ENCODE measurements at regions not wholly inside any gene's neighbourhood (a gene's known extent, or its start where the extent isn't known, plus 50 kb on each side); places are given as distances from the start of the nearest gene placed in this dataset.

DNA sequence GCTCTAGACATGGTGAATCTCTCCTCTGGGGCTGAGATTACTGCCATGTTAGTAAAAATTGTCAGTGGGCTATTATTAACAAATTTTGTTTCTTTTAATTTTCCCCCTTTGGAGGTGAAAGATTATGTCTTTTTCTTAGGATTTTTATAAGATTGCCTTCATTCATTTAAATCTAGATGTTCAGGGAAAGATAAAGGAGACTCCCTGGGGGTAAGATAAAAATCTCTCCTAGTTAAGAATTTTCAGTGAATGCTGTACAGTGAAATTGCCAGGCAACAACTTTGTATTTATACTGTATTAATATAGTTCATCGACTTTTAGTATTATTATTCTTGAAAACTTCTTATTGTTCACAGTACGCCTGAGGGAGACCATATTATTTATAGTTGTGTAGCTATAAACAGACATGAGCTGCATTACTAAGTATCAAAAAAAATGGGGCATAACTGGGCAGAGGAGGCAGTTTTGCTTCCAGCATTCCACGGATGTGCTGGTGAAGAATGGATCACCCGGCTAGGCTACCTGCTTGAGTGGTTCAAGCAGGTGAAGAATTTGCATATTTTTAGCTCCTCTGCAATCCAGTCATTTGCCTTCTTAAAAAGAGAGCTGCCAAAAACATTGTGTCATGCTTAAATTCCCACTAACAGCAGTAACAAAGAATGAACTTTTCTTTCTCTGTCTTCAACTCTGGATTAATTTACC is 552.1 kb downstream of the DNAJB9 start:
- Histone ChIP-seq H3K9me3 (ENCODE audit: control insufficient read depth, insufficient read depth, low read length) (no peaks in the 10 kb centered on the region), H3K27ac (ENCODE audit: low read length) (no peak overlapping the region), H3K4me1 (ENCODE audit: control insufficient read depth, insufficient read depth, low read length) (no peaks in the 10 kb centered on the region), H3K4me3 (ENCODE audit: low read length) (no peak overlapping the region), H3K36me3 (ENCODE audit: control insufficient read depth, insufficient read depth, low read length) (no peaks in the 10 kb centered on the region), H3K27me3 (ENCODE audit: control insufficient read depth, insufficient read depth, low read length) (no peaks in the 10 kb centered on the region)
- DNase-seq (ENCODE audit: low read depth, low spot score) = no peak
- WGBS (ENCODE audit: insufficient coverage, insufficient read length) = no CpG with 5 or more reads among the region's 4 CpGs

DNA sequence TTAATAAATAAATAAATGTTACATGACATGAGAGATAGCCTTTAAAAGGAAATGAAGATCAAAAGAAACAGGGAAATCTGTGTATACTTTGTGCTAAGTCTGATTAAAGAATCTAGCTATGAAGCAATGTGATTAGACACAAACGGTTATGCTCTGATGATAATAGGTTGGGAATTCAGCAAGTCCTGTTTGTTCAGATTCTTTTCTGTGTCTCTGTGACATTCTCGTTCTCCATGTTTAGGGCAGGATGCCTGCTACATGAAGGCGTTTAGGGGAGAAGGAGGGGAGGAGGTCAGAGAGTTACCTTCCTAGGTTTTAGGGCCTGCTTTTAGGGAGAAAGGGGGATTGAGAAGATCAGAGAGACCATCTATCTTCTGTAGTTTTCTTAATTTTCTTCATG is 555.3 kb downstream of the DNAJB9 start:
- Histone ChIP-seq H3K4me1 (ENCODE audit: control insufficient read depth, insufficient read depth, low read length) (no peaks in the 10 kb centered on the region), H3K4me3 (ENCODE audit: low read length) (no peak overlapping the region), H3K27me3 (ENCODE audit: control insufficient read depth, insufficient read depth, low read length) (no peaks in the 10 kb centered on the region), H3K27ac (ENCODE audit: low read length) (no peak overlapping the region), H3K36me3 (ENCODE audit: control insufficient read depth, insufficient read depth, low read length) (no peaks in the 10 kb centered on the region), H3K9me3 (ENCODE audit: control insufficient read depth, insufficient read depth, low read length) (no peaks in the 10 kb centered on the region)
- DNase-seq (ENCODE audit: low read depth, low spot score) = no peak
- no CpG with 5 or more reads among the region's 3 CpGs for whole genome bisulfite sequencing (ENCODE audit: insufficient coverage, insufficient read length)

DNA sequence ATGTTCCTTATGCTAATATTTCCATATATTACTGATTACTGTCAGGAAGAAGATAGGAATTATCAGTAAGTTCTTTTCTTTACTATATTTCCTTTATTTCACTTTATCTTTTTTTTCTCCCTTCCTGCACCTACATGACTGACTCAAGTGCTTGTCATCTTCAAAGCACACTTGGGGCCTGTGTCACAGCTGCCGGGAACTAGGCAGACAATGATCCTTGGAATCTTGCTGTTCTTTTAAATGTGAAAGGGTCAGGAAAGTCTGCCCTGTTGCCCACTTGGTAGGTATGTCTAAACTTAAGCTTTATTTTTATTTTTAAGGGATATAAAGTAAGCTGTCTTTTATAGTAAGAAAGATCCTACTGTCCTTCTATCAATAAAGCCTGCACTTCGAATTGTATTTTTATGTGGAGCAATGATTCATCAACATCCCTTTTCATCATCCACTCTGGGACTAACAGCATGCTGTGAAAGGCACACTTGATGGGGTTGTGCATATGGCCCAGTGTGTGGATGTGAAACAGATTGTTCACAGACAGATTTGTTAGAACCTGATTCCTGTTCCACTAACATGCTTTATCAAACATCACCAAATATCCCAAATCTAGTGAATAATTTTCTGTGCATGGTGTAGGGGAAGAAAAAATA is 556.9 kb downstream of the DNAJB9 start:
- no peak overlapping the region for H3K4me3 ChIP-seq (ENCODE audit: low read length)
- no peaks in the 10 kb centered on the region for H3K9me3 ChIP-seq (ENCODE audit: control insufficient read depth, insufficient read depth, low read length)
- no peak for DNase-seq (ENCODE audit: low read depth, low spot score)
- H3K4me1 ChIP-seq (ENCODE audit: control insufficient read depth, insufficient read depth, low read length) = no peaks in the 10 kb centered on the region
- no peaks in the 10 kb centered on the region for H3K27me3 ChIP-seq (ENCODE audit: control insufficient read depth, insufficient read depth, low read length)
- no peak overlapping the region for H3K27ac ChIP-seq (ENCODE audit: low read length)
- no peaks in the 10 kb centered on the region for H3K36me3 ChIP-seq (ENCODE audit: control insufficient read depth, insufficient read depth, low read length)
- no CpG with 5 or more reads among the region's 2 CpGs for WGBS (ENCODE audit: insufficient coverage, insufficient read length)

DNA sequence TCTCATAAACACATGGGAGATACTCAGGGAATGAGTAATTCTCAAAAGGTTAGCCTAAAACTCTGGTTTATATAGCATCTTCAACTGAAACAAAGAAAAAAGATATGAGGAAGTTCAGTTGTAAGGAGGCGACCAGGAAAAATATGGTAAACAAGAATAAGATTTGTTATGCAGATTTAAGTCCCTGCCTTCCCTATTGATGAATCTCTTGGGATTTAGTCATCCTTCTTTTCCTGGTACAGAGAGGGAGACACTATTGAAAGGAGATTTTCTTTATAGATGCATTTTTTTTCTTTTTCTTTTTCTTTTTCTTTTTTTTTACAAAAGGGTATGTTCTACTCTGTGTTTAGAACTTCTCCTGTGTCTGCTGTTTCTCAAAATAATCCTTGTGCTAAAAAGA is 557.5 kb downstream of the DNAJB9 start:
- Histone ChIP-seq H3K4me1 (ENCODE audit: control insufficient read depth, insufficient read depth, low read length) (no peaks in the 10 kb centered on the region), H3K27me3 (ENCODE audit: control insufficient read depth, insufficient read depth, low read length) (no peaks in the 10 kb centered on the region), H3K9me3 (ENCODE audit: control insufficient read depth, insufficient read depth, low read length) (no peaks in the 10 kb centered on the region), H3K4me3 (ENCODE audit: low read length) (no peak overlapping the region), H3K27ac (ENCODE audit: low read length) (no peak overlapping the region), H3K36me3 (ENCODE audit: control insufficient read depth, insufficient read depth, low read length) (no peaks in the 10 kb centered on the region)
- no CpG with 5 or more reads among the region's 1 CpG for WGBS (ENCODE audit: insufficient coverage, insufficient read length)
- no peak for DNase-seq (ENCODE audit: low read depth, low spot score)

GRCh38 chr7:109131141-109131540 is 561.5 kb downstream of the DNAJB9 start:
- Histone ChIP-seq H3K27me3 (ENCODE audit: control insufficient read depth, insufficient read depth, low read length) (no peaks in the 10 kb centered on the region), H3K4me3 (ENCODE audit: low read length) (no peak overlapping the region), H3K4me1 (ENCODE audit: control insufficient read depth, insufficient read depth, low read length) (no peaks in the 10 kb centered on the region), H3K27ac (ENCODE audit: low read length) (no peak overlapping the region), H3K9me3 (ENCODE audit: control insufficient read depth, insufficient read depth, low read length) (no peaks in the 10 kb centered on the region), H3K36me3 (ENCODE audit: control insufficient read depth, insufficient read depth, low read length) (no peaks in the 10 kb centered on the region)
- DNase-seq (ENCODE audit: low read depth, low spot score) = no peak
- no CpG with 5 or more reads among the region's 1 CpG for WGBS (ENCODE audit: insufficient coverage, insufficient read length)

GRCh38 chr7:109136893-109137292 is 567.2 kb downstream of the DNAJB9 start:
- DNase-seq (ENCODE audit: low read depth, low spot score) = no peak
- Histone ChIP-seq H3K36me3 (ENCODE audit: control insufficient read depth, insufficient read depth, low read length) (no peaks in the 10 kb centered on the region), H3K27ac (ENCODE audit: low read length) (no peak overlapping the region), H3K4me3 (ENCODE audit: low read length) (no peak overlapping the region), H3K9me3 (ENCODE audit: control insufficient read depth, insufficient read depth, low read length) (no peaks in the 10 kb centered on the region), H3K4me1 (ENCODE audit: control insufficient read depth, insufficient read depth, low read length) (no peaks in the 10 kb centered on the region), H3K27me3 (ENCODE audit: control insufficient read depth, insufficient read depth, low read length) (no peaks in the 10 kb centered on the region)
- WGBS (ENCODE audit: insufficient coverage, insufficient read length) = no CpG with 5 or more reads among the region's 3 CpGs

DNA sequence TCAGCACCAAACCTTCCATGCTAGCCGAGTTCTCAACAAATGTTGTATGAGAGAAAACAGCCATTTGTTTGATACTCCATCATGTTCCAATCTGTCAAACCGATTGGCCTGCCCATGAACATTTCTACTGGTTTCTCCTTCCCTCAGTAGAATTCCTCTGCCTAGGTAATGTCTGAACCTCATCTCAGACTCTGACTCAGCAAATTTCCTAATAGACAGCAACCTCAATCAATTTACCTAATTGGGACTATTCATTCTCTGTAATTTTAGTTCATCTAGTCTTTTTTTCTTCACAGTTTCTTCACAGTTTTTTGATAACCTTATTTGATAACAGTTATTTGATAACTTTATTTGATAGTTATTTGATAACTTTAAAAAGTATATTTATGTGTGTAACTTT is 585.1 kb downstream of the DNAJB9 start:
- Histone ChIP-seq H3K4me3 (ENCODE audit: low read length) (no peak overlapping the region), H3K9me3 (ENCODE audit: control insufficient read depth, insufficient read depth, low read length) (no peaks in the 10 kb centered on the region), H3K27ac (ENCODE audit: low read length) (no peak overlapping the region), H3K36me3 (ENCODE audit: control insufficient read depth, insufficient read depth, low read length) (no peaks in the 10 kb centered on the region; the same call in 1 of the 2 replicates), H3K4me1 (ENCODE audit: control insufficient read depth, insufficient read depth, low read length) (no peaks in the 10 kb centered on the region), H3K27me3 (ENCODE audit: control insufficient read depth, insufficient read depth, low read length) (no peaks in the 10 kb centered on the region)
- WGBS (ENCODE audit: insufficient coverage, insufficient read length) = no CpG with 5 or more reads among the region's 2 CpGs
- no peak for DNase-seq (ENCODE audit: low read depth, low spot score)

DNA sequence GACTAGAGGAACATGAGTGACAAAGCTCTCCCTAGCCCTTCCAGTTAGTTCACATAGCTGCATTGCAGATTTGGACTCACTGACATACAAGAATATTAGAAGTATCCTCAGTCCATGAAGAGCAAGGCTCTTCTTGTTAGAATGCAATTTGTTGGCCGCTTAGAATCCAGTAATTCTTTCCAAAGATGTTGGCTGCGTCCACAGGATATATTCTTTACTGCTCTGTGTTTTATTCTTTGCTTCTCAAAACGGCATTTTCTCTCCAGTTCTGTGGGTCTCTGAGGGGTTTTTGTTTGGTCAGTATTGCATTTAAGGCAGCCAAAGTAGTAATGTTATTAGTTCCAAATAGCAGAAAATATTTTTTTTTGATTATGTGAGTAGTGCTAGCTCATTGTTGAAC is 588.6 kb downstream of the DNAJB9 start:
- Histone ChIP-seq H3K4me1 (ENCODE audit: control insufficient read depth, insufficient read depth, low read length) (no peaks in the 10 kb centered on the region), H3K36me3 (ENCODE audit: control insufficient read depth, insufficient read depth, low read length) (no peaks in the 10 kb centered on the region; the same call in 1 of the 2 replicates), H3K4me3 (ENCODE audit: low read length) (no peak overlapping the region), H3K27me3 (ENCODE audit: control insufficient read depth, insufficient read depth, low read length) (no peaks in the 10 kb centered on the region), H3K27ac (ENCODE audit: low read length) (no peak overlapping the region), H3K9me3 (ENCODE audit: control insufficient read depth, insufficient read depth, low read length) (no peaks in the 10 kb centered on the region)
- DNase-seq (ENCODE audit: low read depth, low spot score) = no peak
- no CpG with 5 or more reads among the region's 3 CpGs for WGBS (ENCODE audit: insufficient coverage, insufficient read length)

DNA sequence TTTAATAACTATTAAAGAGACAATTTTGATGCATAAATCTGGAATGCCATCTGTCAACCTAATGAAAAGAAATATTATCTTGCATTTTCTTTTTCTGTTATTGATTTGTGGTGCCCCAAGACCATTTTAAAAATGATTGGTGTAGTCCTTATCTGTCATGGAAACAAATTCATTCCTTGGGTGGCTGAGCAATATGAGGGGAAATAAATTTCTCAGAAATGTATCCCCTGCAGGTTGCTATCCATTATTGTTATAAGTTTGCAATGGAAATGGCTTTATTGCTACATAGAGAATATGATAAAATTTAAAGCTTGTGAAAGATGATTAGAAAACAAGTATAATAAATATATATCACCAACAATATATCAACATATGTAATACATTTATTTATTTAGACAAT is 607.0 kb downstream of the DNAJB9 start:
- no peak for DNase-seq (ENCODE audit: low read depth, low spot score)
- Histone ChIP-seq H3K27ac (ENCODE audit: low read length) (no peak overlapping the region), H3K36me3 (ENCODE audit: control insufficient read depth, insufficient read depth, low read length) (no peaks in the 10 kb centered on the region), H3K27me3 (ENCODE audit: control insufficient read depth, insufficient read depth, low read length) (no peaks in the 10 kb centered on the region), H3K4me1 (ENCODE audit: control insufficient read depth, insufficient read depth, low read length) (no peaks in the 10 kb centered on the region), H3K9me3 (ENCODE audit: control insufficient read depth, insufficient read depth, low read length) (no peaks in the 10 kb centered on the region), H3K4me3 (ENCODE audit: low read length) (no peak overlapping the region)

GRCh38 chr7:109178342-109178741 is 608.7 kb downstream of the DNAJB9 start:
- WGBS (ENCODE audit: insufficient coverage, insufficient read length) = no CpG with 5 or more reads among the region's 2 CpGs
- Histone ChIP-seq H3K27ac (ENCODE audit: low read length) (no peak overlapping the region), H3K27me3 (ENCODE audit: control insufficient read depth, insufficient read depth, low read length) (no peaks in the 10 kb centered on the region), H3K4me1 (ENCODE audit: control insufficient read depth, insufficient read depth, low read length) (no peaks in the 10 kb centered on the region), H3K4me3 (ENCODE audit: low read length) (no peak overlapping the region), H3K36me3 (ENCODE audit: control insufficient read depth, insufficient read depth, low read length) (no peaks in the 10 kb centered on the region), H3K9me3 (ENCODE audit: control insufficient read depth, insufficient read depth, low read length) (no peaks in the 10 kb centered on the region)
- DNase-seq (ENCODE audit: low read depth, low spot score) = no peak

GRCh38 chr7:109179601-109180000 is 609.9 kb downstream of the DNAJB9 start:
- DNase-seq (ENCODE audit: low read depth, low spot score) = no peak
- Histone ChIP-seq H3K36me3 (ENCODE audit: control insufficient read depth, insufficient read depth, low read length) (no peaks in the 10 kb centered on the region), H3K4me3 (ENCODE audit: low read length) (no peak overlapping the region), H3K27me3 (ENCODE audit: control insufficient read depth, insufficient read depth, low read length) (no peaks in the 10 kb centered on the region), H3K9me3 (ENCODE audit: control insufficient read depth, insufficient read depth, low read length) (no peaks in the 10 kb centered on the region), H3K27ac (ENCODE audit: low read length) (no peak overlapping the region), H3K4me1 (ENCODE audit: control insufficient read depth, insufficient read depth, low read length) (no peaks in the 10 kb centered on the region)
- WGBS (ENCODE audit: insufficient coverage, insufficient read length) = no CpG with 5 or more reads among the region's 3 CpGs
